HL-60 (cell line): ENCODE measurements at regions not wholly inside any gene's neighbourhood (a gene's known extent, or its start where the extent isn't known, plus 50 kb on each side); places are given as distances from the start of the nearest gene placed in this dataset.

Experiments
- DNase-seq, 2 experiments: peaks; one replicate each; pipeline ENCODE4 v3.0.0-alpha.2; 2010 to 2020; ENCODE audit warnings: low read depth in 1 of 2, low spot score in 1 of 2
- H3K27ac ChIP-seq: fragments of 250-450 bp; sonication (Bioruptor Pico); replicated peaks from 2 replicates; pipeline ENCODE4 v1.5.1; 2020; ENCODE audit warnings: mild to moderate bottlenecking, moderate library complexity
- H3K27me3 ChIP-seq: fragments of 250-450 bp; sonication (Bioruptor Pico); 2 replicates; pipeline ENCODE4 v1.5.1; 2021; ENCODE audit warnings: mild to moderate bottlenecking, moderate library complexity; ENCODE audit not compliant: insufficient read depth, poor library complexity, severe bottlenecking
- H3K4me3 ChIP-seq: replicated peaks from 2 replicates; pipeline ENCODE4 v1.5.1; 2011; ENCODE audit warnings: mild to moderate bottlenecking, control low read depth, low read length; ENCODE audit not compliant: insufficient read depth
- GABPA ChIP-seq: IDR thresholded peaks from 2 replicates; pipeline ENCODE4 v1.6.1; 2012; ENCODE audit warnings: low read depth
- POLR2AphosphoS5 ChIP-seq: IDR thresholded peaks from 2 replicates; pipeline ENCODE4 v1.6.1; 2012; ENCODE audit warnings: low read depth
- SPI1 ChIP-seq: IDR thresholded peaks from 2 replicates; pipeline ENCODE4 v1.6.1; 2012; ENCODE audit warnings: low read depth, mild to moderate bottlenecking, borderline replicate concordance
- TF ChIP-seq, protein P1 (sequence below): IDR thresholded peaks from one replicate; pipeline ENCODE4 v1.5.1; 2011; ENCODE audit warnings: low read length, control low read depth, inconsistent platforms; ENCODE audit not compliant: insufficient read depth
- TF ChIP-seq, protein P2 (sequence below): IDR thresholded peaks from 2 replicates; pipeline ENCODE4 v1.6.1; 2012; ENCODE audit warnings: low read depth; ENCODE audit not compliant: insufficient replicate concordance

DNA sequence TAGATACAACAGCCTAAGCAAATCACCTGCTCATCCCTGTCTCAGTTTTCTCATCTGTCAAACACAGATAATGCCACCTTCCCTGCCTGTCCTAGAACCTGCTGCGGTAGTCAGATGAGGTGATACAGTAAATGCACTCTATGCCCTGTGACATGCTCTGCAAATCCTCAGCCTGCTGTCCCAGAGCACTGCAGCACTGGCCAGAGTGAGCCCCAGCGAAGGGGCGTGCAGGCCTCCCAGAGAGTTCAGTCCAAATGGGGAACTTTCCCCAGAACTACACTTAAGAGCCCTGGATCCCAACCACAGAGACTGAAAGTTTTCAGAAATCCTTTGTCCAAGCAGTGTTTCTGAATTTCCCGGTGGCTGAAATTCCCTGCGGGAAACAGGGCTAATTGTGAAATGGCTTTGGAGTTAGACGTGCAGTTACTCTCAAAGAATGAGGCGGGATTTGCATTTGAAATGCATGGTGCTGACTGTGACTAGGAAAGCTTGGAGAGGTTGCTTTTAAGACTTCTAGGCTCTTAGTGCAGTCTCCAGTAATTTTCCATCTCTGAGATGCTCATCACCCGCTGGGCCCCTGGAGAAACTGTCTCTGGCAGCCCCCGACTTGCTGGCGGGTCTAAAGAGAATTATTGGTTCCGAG, 206.5 kb upstream of the AJAP1 start:
- TF ChIP-seq, protein P1, sequence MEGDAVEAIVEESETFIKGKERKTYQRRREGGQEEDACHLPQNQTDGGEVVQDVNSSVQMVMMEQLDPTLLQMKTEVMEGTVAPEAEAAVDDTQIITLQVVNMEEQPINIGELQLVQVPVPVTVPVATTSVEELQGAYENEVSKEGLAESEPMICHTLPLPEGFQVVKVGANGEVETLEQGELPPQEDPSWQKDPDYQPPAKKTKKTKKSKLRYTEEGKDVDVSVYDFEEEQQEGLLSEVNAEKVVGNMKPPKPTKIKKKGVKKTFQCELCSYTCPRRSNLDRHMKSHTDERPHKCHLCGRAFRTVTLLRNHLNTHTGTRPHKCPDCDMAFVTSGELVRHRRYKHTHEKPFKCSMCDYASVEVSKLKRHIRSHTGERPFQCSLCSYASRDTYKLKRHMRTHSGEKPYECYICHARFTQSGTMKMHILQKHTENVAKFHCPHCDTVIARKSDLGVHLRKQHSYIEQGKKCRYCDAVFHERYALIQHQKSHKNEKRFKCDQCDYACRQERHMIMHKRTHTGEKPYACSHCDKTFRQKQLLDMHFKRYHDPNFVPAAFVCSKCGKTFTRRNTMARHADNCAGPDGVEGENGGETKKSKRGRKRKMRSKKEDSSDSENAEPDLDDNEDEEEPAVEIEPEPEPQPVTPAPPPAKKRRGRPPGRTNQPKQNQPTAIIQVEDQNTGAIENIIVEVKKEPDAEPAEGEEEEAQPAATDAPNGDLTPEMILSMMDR, result no peak
- TF ChIP-seq GABPA (no peak), POLR2AphosphoS5 (no peak), SPI1 (no peak)
- TF ChIP-seq, protein P2, sequence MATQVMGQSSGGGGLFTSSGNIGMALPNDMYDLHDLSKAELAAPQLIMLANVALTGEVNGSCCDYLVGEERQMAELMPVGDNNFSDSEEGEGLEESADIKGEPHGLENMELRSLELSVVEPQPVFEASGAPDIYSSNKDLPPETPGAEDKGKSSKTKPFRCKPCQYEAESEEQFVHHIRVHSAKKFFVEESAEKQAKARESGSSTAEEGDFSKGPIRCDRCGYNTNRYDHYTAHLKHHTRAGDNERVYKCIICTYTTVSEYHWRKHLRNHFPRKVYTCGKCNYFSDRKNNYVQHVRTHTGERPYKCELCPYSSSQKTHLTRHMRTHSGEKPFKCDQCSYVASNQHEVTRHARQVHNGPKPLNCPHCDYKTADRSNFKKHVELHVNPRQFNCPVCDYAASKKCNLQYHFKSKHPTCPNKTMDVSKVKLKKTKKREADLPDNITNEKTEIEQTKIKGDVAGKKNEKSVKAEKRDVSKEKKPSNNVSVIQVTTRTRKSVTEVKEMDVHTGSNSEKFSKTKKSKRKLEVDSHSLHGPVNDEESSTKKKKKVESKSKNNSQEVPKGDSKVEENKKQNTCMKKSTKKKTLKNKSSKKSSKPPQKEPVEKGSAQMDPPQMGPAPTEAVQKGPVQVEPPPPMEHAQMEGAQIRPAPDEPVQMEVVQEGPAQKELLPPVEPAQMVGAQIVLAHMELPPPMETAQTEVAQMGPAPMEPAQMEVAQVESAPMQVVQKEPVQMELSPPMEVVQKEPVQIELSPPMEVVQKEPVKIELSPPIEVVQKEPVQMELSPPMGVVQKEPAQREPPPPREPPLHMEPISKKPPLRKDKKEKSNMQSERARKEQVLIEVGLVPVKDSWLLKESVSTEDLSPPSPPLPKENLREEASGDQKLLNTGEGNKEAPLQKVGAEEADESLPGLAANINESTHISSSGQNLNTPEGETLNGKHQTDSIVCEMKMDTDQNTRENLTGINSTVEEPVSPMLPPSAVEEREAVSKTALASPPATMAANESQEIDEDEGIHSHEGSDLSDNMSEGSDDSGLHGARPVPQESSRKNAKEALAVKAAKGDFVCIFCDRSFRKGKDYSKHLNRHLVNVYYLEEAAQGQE, result no peak
- DNase-seq, result no peak
- H3K27me3 ChIP-seq, result no peaks in the 10 kb centered on the region
- H3K27ac ChIP-seq, result no peak overlapping the region
- H3K4me3 ChIP-seq, result no peak overlapping the region

DNA sequence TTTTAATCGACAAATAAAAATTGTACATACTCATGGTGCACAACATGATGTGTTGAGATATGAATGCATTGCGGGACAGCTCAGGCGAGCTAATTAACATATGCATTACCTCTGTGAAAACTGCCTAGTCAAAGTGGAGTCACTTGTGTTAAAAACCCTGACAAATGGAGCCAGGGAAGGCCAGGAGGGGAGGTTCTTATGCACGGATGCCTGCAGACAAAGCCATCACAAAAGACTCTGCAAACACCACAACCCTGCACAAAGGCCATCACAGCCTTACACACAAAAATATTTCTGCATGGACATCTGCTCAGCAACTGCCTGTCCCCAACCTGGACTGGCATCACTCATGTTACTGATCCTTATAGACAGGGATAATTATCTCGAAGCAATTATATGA, 204.4 kb upstream of the AJAP1 start:
- Histone ChIP-seq H3K4me3 (no peak overlapping the region), H3K27me3 (no peaks in the 10 kb centered on the region), H3K27ac (no peak overlapping the region)
- TF ChIP-seq, protein P2, result no peak
- no peak for TF ChIP-seq GABPA
- DNase-seq, result no peak

DNA sequence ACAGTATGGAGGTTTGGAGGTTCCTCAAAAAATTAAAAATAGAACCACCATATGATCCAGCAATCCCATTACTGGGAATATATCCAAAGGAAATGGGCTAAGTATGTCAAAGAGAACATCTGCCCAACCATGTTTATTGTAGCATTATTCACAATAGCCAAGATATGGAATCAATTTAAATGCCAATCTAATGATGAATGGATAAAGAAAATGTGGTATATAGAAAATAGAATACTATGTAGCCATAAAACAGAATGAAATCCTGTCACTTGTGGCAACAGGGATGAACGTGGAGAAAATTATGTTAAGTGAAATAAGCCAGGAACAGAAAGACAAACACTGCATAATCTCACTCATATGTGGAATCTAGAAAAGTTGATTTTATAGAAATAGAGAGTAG, 201.7 kb upstream of the AJAP1 start:
- DNase-seq, result no peak
- Histone ChIP-seq H3K27ac (no peak overlapping the region), H3K4me3 (no peak overlapping the region), H3K27me3 (no peaks in the 10 kb centered on the region)
- no peak for TF ChIP-seq SPI1
- TF ChIP-seq GABPA, result no peak
- no peak for TF ChIP-seq POLR2AphosphoS5
- TF ChIP-seq, protein P2, result no peak
- TF ChIP-seq, protein P1, result no peak
